ENCODE measurements at regions not wholly inside any gene's neighbourhood (a gene's known extent, or its start where the extent isn't known, plus 50 kb on each side); places are given as distances from the start of the nearest gene placed in this dataset.

- TF ChIP-seq GATA2 (CRISPR knock-in tag; IDR thresholded peaks at IDR 0.05) (no peak), USF2 (IDR thresholded peaks at IDR 0.05; ENCODE audit: borderline replicate concordance, low read depth, low read length) (no peak), CTCF (IDR thresholded peaks at IDR 0.05) (no peak), POLR2AphosphoS5 (IDR thresholded peaks at IDR 0.05; ENCODE audit: low read depth, low read length) (no peak), TAF1 (IDR thresholded peaks at IDR 0.05; ENCODE audit: borderline replicate concordance, low read depth, low read length) (no peak), CHD2 (IDR thresholded peaks at IDR 0.05; ENCODE audit: low read length, partially characterized antibody) (no peak), SIN3A (IDR thresholded peaks at IDR 0.05; ENCODE audit: borderline replicate concordance, low read depth, low read length) (no peak), FOXM1 (IDR thresholded peaks at IDR 0.05; ENCODE audit: low read depth) (no peak), NRF1 (IDR thresholded peaks at IDR 0.05; ENCODE audit: low read depth, low read length) (no peak), TEAD4 (IDR thresholded peaks at IDR 0.05; ENCODE audit: borderline replicate concordance, insufficient read depth) (no peak), SMC3 (IDR thresholded peaks at IDR 0.05; ENCODE audit: low read depth, low read length) (no peak)
- TF ChIP-seq, protein P1, sequence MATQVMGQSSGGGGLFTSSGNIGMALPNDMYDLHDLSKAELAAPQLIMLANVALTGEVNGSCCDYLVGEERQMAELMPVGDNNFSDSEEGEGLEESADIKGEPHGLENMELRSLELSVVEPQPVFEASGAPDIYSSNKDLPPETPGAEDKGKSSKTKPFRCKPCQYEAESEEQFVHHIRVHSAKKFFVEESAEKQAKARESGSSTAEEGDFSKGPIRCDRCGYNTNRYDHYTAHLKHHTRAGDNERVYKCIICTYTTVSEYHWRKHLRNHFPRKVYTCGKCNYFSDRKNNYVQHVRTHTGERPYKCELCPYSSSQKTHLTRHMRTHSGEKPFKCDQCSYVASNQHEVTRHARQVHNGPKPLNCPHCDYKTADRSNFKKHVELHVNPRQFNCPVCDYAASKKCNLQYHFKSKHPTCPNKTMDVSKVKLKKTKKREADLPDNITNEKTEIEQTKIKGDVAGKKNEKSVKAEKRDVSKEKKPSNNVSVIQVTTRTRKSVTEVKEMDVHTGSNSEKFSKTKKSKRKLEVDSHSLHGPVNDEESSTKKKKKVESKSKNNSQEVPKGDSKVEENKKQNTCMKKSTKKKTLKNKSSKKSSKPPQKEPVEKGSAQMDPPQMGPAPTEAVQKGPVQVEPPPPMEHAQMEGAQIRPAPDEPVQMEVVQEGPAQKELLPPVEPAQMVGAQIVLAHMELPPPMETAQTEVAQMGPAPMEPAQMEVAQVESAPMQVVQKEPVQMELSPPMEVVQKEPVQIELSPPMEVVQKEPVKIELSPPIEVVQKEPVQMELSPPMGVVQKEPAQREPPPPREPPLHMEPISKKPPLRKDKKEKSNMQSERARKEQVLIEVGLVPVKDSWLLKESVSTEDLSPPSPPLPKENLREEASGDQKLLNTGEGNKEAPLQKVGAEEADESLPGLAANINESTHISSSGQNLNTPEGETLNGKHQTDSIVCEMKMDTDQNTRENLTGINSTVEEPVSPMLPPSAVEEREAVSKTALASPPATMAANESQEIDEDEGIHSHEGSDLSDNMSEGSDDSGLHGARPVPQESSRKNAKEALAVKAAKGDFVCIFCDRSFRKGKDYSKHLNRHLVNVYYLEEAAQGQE (IDR thresholded peaks at IDR 0.05; ENCODE audit: low read depth, low read length): no peak
Measured at GRCh38 chr4:124079174-124079780, 633.3 kb downstream of the ANKRD50 start.

Data from SK-N-SH (cell line).